Smooth muscle cell of the brain vasculature (primary cell): ENCODE measurements at regions not wholly inside any gene's neighbourhood (a gene's known extent, or its start where the extent isn't known, plus 50 kb on each side); places are given as distances from the start of the nearest gene placed in this dataset.
"Not testable (repeated sequence)": the region's sequence is repeated elsewhere in the genome, so short reads cannot be mapped to it uniquely, and the experiment has no call there.

ENCODE experiments used
- DNase-seq: peaks from one replicate; pipeline ENCODE4 v3.0.0-alpha.2; 2012; ENCODE audit warnings: low read depth, low spot score

DNA sequence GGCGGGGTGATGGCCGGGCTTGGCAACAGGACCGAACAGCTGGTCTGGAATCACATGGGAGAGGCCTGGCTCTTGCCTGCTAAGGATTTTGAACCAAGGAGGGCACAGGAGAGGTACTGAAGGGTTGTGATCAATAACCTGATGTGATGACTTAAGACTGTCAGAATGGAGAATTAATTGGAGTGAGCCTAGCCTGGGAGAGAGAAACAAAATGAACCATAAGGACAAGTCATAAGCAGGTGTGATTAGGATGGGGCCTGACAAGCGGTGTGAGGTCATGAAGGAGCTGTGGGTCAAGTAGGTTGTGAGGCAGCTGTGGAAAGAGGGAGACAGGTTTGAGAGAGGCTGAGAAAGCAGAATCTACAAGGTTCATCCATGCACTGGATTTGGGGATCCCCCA, 104.6 kb downstream of the MED10 start:
- DNase-seq: no peak

DNA sequence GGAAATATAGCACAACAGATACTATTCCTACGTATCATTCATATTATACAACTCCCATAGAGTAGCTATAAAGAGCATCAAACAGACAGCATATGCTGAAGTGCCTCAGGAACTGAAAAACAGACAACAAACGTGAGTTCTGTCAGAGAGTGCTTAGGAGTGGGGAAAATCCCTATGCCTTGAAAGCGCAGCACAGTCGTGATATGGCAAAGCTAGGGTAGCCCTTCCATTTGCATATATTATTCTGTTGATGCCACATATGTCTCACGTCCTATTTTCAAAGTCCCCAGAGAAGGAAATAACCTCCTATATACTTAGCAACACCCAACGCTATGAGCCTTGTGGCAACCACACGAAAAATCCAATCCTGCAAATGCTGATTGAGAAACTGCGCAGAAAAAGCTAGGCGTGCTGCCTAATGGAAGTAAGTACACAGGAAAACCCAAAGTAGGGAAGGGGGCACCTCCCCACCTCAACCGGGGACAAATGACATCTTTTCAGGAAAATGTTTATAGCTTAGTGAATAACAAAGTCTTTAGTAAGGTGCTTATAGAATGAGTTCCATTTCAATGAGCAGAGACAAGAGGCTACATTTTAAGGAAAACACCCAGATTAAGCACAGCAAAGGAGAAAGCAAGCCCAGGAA, 105.1 kb downstream of the MED10 start:
- DNase-seq: no peak

DNA sequence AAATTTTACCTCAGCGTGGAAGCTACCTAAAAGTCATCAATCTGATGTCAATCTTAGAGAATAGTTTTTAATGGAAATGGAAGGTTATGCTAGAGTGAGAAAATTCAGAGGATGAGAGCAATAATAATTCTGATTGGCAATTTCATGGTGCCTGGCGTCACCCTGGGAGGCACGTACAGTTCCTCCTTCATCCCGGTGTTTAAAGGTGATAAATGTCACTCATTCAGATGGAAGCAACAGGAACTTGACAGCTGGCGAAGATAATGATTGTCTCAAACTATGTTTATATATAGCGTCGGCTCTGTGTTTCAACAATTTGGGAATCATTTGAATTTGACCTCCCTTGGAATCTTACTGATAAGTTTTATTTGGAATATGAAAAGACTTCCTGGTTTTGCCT, 108.4 kb downstream of the MED10 start:
- no peak for DNase-seq

DNA sequence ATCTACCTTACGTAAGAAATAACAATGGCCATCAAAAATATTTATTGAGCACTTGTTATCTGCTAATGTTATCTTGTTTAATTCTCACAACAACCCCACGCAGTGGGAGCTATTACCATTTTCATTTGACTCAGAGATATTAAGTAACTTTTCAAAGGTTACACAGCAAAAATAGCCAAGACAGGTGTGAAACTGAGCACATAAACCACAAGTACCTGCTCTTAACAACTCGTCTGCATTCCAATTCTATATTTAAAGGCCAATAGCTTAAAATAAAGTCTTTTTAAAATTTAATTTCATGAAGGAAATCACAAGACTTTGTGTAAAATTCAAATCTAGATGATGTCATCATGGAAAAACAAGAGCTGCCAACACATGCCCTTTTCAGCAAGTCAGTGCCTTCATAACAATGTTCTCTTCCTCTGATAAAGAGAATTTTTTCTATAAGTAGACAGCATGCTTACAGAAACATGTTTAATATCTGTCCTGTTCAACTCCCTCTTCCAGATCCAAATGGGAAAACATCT, 111.6 kb downstream of the MED10 start:
- DNase-seq: no peak

DNA sequence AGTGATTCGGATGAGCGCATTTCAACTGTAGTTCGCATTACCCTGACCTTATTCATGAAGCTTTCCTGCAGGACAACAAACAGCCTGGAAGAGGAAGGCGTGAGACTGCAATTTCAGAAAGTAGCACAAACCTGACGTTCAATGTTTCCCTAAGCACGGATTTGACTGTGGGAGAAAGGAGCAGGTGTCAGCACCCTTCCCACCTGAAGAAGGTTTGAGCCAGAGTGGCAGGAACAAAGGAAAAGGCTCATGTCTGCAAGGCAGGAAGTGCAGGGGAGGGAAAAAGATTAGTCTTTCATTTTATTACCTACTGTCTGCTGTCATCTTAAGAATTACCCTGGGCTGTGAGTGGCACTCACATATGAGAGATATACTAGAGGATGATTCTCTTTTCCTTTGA, 114.0 kb downstream of the MED10 start:
- DNase-seq: no peak

DNA sequence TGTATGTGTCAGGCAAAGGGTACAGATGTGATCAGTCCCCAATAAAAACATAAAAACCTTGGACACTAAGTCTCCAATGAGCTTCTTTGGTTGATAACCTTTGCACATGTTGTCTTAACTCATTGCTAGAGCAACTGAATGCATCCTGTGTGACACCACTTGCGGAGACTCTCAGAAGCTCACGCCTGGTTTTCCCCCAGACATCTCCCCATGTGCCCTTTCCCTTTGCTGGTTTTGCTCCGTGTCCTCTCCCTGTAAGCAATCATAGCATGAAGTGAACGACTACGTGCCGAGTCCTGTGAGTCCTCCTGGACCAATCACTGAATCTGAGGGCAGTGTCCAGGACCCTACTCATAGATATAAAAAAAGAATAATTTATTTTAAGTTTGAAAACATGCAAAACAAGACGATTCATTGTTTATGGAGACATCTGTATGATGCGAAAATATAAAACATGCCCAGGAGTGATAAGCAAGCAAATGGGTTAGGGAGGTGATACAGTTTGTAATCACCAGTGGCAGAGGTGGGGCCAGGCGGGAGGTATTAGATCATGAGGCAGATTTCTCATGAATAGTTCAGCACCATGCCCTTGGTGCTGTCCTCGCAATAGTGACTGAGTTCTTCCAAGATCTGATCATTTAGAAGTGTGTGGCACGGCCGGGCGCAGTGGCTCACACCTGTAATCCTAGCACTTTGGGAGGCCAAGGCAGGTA, 115.5 kb downstream of the MED10 start:
- no peak for DNase-seq

DNA sequence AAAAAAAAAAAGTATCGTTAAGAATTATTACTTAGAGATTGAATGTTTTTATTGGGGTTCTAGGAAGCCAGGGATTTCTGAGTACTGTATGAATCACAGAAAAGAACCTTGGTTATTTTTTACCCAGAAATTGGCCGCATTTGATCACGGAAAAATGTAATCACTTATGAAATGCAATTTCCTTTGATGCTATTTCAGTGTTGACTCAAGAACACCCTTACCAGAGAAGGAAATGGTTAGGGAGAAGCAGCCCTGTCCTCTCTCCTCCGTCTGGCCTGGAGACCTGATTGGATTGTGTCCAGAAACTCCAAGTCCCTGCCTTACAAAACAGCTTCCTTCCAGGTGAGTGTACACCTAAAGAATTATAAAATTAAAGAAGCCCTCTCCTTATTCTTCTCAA, 116.7 kb downstream of the MED10 start:
- no peak for DNase-seq

DNA sequence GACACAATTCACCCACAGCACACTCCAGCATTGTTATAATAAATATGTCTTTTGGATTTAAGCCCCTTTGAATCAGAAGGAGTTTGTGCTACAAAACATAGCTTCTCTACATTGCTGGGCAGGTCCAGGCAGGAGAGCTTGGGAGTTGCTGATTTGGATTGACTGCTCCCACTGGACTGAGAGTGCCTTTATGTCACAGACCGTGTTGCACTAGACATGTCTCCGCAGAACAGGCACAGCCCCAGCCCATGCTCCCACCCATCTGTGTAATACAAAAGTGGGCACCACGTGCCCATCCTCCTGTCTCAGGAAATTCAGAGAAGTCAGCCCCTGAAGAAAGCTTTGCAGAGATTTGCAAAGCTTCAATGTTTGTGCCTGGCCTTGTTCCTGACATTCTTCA, 117.1 kb downstream of the MED10 start:
- no peak for DNase-seq

DNA sequence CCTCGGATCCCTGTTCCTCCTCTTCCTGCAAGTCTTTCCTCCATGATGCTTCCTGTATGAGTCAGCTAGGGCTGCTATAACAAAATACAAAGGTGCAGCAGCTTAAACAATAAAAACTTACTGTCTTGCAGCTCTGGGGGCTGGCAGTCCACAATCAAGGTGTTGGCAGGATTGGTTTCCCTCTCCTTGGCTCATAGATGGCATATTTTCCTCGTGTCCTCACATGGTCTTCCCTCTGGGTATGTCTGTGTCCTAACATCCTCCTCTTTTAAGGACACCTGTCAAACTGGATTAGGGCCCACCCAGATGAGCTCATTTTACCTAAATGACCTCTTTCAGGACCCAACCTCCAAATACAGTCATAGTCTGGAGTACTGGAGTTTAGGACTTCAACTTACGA, 117.5 kb downstream of the MED10 start:
- no peak for DNase-seq

DNA sequence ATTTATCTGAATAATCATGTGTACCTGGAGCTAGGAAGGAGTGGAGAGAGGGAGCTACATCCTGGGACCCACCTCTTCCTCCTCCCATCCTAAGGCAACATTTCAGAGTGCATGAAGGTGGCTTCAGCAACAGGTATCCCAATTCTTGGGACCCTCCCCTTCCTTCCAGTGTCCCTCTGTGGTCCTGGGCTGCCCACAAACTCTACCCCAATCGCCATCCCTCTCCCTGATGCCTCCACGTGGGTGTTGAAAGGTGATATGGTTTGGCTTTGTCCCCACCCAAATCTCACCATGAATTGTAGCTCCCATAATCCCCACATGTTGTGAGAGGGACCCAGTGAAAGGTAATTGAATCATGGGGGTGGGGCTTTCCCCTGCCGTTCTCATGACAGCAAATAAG, 121.4 kb downstream of the MED10 start:
- no peak for DNase-seq

DNA sequence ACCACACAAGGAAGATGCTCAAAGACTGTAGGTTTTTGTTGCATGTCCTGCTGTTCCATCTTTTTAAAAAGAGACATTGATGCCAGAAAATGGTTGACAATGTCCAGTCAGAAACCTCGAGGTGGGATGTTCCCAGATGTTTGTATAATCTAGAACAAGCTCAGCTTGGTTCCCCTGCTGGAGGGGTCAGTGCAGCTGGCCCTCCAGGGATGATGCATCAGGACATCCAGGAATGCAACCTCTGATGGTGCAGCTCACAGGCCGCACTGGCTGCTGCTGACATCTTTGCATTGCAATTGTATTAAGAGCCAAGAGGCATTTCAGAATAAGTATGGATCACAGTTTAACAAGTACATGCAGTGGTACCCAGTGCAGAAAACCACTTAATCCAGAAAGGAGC, 122.4 kb downstream of the MED10 start:
- DNase-seq: no peak

DNA sequence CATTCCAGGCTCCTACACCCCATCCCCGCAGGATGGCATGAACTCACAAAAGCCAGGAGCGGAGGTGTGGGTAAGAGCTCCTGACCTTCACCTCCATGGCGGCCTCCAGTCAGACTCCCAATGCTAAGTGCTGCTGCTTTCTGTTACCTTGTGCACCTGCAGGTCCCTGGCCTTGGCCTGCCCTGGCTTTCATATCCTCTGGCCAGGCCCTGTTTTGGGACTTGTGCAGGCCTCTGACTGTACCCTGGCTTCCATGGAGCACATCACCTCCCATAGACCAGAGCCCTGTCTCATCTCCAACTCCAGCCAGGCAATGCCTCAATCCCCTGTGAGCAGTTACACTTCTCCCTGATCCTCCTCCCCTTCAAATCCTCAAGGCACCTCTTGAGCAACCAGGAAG, 124.5 kb downstream of the MED10 start:
- DNase-seq: no peak

DNA sequence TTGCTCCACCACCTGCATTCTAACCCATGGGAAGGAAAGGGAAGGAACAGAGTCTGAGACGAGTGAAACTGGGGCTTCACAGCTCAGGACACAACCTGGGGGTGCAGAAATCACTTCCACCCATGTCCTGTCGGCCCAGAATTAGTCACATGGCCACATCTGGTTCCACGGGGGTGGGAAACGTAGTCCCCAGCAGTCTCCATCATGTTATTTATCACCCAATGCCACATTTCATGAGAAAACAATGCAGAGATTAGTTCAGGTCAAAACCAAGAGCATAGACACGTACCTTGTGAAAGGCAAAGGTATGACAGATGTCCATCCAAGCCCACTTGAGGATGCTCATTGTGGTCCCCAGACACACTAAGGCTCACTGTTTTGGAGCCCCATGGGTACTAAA, 125.1 kb downstream of the MED10 start:
- DNase-seq: no peak

DNA sequence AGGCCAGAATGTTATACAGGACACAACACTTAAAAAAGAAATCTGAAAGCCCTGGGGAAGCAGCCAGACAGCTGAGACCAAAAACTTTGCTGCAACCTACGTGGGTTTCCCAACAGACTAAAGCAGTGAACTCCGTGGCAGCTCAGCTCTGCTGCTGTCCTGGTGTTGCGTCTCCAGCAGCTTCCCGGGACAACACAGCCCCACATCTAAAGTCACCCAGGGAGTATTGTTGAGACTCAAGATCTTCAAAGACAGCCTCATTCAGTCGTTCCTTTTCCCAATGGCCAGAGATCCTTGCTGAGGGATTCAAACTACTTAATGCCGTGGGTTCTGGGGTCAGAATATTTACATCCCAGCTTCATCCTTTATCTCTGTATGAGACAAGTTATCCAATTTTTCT, 125.8 kb downstream of the MED10 start:
- no peak for DNase-seq

DNA sequence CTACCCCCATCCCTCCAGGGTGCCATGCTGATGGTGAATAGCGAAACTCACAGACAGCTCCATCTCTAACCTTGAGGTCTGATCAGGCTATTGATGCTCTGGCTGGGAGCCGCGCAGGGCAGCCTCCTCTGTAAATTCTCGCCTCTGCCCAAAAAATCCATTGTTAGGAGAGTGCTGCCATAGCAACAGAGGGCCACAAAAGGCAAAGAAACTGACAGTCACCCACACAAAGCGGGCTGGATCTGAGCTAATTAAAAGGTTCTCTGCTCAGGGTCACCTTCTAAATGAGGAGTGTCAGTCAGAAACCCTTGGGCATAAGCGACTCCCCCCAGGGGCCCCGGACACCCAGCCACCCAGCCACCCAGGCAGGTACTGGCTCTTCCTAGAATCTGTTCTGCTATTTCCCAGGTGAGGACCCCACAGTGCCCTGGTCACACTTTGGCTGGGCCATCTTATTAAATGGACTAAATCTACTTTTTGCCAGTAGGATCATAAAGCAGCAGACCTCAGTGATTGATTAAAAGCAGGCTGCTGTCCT, 126.7 kb downstream of the MED10 start:
- DNase-seq: no peak

DNA sequence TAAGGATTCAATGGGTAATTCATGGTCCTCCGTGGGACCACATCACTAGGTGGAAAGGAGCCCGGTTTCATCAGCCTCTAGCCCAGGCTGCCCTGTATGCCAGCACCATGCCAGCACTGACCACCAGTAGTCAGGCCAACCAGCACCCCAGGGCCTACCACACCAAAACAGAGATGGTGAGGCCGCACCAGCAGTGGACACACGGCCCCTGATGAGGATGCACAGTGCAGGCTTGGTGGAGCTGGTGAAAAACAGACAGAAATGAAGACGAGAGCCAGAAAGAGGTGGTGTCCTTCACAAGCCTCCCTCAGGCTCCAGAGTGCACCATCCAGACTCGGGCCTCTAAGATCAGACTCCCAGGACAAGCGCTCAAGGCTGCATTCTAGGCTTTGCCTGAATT, 128.2 kb downstream of the MED10 start:
- DNase-seq: no peak

DNA sequence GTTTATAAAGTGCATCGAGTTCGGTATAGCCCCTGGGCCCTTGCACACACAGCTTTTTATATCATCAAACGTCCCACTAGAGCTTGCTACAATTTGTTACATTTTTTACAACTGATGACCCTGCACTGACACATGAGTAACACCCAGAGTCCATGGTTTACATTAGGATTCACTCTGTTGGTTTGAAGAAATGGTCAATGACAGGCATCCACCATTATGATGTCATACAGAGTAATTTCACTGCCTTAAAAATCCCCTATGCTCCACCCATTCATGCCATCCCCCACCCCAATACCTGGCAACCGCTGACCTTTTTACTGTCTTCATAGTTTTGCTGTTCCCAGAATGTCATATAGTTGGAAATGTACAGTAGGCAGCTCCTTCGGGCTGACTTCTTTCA, 130.2 kb downstream of the MED10 start:
- DNase-seq: no peak

DNA sequence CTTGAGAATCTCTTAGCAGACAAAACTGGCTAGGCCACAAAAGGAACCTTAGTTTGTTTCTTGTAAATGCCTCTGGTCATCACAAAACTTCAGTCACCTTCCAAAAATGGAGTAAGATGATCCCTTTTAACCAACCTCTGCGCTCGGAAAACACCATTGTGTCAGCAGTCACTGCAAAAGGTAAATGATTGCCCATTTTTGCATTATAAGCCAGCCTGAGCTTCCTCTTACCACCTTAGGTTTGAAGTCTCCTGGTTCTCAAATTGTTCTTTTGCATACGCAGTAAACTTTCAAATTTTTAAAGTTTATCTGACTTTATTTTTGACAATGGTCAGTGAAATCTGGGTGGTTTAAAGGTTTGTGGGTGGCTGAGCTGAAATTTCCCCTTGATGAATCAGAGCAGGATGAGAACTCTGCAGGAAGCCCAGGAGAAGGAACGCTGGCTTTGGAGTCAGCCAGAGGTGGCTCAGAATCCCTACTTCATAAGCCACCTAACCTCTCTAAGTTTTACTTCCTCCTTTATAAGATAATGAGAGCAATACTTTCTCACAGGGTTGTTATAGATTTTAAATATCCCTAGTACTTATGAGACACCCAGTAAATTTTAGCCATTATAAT, 131.4 kb downstream of the MED10 start:
- peak; percentile 7 for DNase-seq

DNA sequence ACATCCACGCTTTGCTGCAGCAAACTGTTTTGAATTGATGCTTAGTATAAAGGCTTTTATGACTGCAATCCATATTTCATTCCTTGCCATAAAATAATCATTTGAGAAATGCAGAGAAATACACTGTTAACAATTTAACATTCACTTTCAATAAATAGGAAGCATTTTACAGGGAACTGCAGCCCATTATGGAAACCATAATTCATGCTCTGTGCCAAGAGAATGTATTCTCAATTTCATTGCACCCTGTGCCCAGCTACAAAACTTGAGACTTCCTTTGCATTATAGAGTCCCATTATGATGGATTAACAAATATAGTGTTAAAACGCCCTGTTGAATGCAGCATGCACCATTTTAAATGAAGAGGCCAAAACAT, 134.0 kb downstream of the MED10 start:
- no peak for DNase-seq

DNA sequence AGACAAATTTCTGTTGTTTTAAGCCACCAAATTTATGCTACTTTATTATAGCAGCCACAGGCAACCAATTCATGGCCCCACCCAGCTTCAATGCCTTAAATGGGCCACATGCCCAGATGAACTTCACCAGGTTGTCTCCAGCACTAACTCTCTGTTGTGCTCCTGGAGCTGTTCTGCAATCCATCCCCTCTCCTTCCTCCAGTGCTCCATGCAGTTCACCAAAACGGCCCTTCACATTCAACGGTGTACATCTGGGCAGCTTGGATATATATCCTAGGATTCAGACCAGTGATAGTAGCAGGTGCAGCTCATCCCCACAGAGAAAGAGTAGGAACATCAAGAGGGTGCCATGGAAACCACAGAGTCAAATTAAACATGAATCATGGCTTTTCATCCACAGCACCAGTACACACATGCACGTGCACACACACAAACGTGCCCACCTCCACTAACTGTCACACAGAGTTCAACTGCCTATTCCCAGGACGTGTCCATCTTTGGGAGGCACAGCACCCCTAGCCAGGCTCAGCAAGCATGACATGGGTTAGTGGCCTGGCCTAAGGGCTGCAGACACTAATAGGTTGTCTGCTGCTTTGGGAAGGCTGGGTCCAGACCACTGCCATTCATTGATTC, 134.5 kb downstream of the MED10 start:
- no peak for DNase-seq

DNA sequence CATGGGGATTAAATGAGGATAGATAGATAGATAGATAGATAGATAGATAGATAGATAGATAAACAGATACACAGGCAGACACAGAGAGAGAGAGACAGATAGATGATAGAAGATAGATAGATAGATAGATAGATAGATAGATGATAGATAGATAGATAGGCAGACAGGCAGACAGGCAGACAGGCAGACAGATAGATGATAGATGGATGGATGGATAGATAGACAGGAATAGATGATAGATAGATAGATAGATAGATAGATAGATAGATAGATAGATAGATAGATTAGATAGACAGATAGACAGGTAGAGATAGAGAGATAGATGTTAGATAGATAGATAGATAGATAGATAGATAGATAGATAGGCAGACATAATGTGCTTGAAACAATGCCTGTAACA, 137.3 kb downstream of the MED10 start:
- not testable (repeated sequence) for DNase-seq

DNA sequence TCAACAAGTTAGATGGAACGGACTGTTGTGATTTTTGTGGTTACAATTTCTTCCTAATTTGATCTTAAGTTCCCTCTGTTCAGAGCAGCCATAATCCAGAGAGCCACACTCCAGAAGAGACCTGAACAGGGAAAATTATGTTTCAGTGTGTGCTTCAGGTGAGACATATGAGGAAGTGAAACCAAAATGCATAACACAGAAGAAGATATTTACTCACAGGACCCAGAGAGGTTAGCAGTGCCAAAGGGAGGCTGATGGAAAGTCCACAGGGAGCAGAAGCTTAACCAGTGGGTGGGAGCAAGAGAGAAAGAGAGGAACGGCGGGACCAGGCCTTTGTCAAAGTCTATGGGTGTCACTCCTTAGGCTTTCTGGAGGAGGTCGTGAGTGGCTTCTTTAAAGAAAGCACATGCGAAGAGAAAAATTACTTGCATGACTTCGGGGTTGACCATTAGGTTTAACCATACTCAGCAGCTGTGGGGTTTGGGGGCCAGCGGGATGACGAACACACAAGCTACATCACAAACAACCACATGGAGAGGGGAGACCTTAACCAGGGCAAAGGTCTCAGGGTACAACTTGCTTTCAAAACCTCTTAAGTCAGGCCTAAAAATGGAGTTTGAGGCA, 141.4 kb downstream of the MED10 start:
- DNase-seq: no peak
